OCI-LY3 (cell line): ENCODE measurements at regions not wholly inside any gene's neighbourhood (a gene's known extent, or its start where the extent isn't known, plus 50 kb on each side); places are given as distances from the start of the nearest gene placed in this dataset.
"Not testable (repeated sequence)": the region's sequence is repeated elsewhere in the genome, so short reads cannot be mapped to it uniquely, and the experiment has no call there.

Experiments
- H2AFZ ChIP-seq: fragments of 200-600, 300-600 bp; shearing (Covaris generic); 2 replicates; pipeline ENCODE4 v1.6.0; 2014; ENCODE audit warnings: antibody characterized with exemption, low read depth, low read length
- H3K27ac ChIP-seq: fragments of 200-600, 300-600 bp; sonication (generic); 2 replicates; pipeline ENCODE4 v1.5.1; 2014; ENCODE audit warnings: mild to moderate bottlenecking, low read length, moderate library complexity, mixed read lengths
- H3K27me3 ChIP-seq: fragments of 200-600, 300-600 bp; sonication (generic); 2 replicates; pipeline ENCODE4 v1.6.1; 2014; ENCODE audit warnings: low read depth, low read length, mixed read lengths
- H3K36me3 ChIP-seq: fragments of 200-600, 300-600 bp; sonication (generic); replicated peaks from 2 replicates; pipeline ENCODE3; 2014; ENCODE audit warnings: low read depth, low read length, mixed read lengths
- H3K4me1 ChIP-seq: fragments of 300-600, 200-600 bp; sonication (generic); 2 replicates; pipeline ENCODE4 v1.6.1; 2014; ENCODE audit warnings: low read length, mixed read lengths
- H3K4me2 ChIP-seq: fragments of 200-600, 300-600 bp; sonication (generic); 2 replicates; pipeline ENCODE4 v1.6.1; 2014; ENCODE audit warnings: low read length, mixed read lengths
- H3K4me3 ChIP-seq: fragments of 300-600, 200-600 bp; sonication (generic); 2 replicates; pipeline ENCODE4 v1.5.1; 2014; ENCODE audit warnings: antibody characterized with exemption, mild to moderate bottlenecking, low read length, moderate library complexity
- H3K79me2 ChIP-seq: fragments of 300-600, 200-600 bp; shearing (Covaris generic); 2 replicates; pipeline ENCODE4 v1.6.1; 2014; ENCODE audit warnings: mild to moderate bottlenecking, low read length, mixed read lengths
- H3K9ac ChIP-seq: fragments of 300-600, 200-600 bp; shearing (Covaris generic); 2 replicates; pipeline ENCODE4 v1.6.0; 2014; ENCODE audit warnings: mild to moderate bottlenecking, low read length, moderate library complexity
- H3K9me3 ChIP-seq: fragments of 200-600, 300-600 bp; shearing (Covaris generic); 2 replicates; pipeline ENCODE4 v1.6.1; 2014; ENCODE audit warnings: low read length, mixed read lengths; ENCODE audit not compliant: insufficient read depth
- H4K20me1 ChIP-seq: fragments of 200-600, 300-600 bp; sonication (generic); 2 replicates; pipeline ENCODE4 v1.6.1; 2016; ENCODE audit warnings: low read length, mixed read lengths; ENCODE audit not compliant: insufficient read depth
- CTCF ChIP-seq: fragments of 200-600, 300-600 bp; sonication (generic); IDR thresholded peaks from 2 replicates; pipeline ENCODE4 v1.5.1; 2014; ENCODE audit warnings: antibody characterized with exemption, low read length, low read depth
- EZH2phosphoT487 ChIP-seq: fragments of 200-600 bp; shearing (Covaris generic); IDR thresholded peaks from 2 replicates; pipeline ENCODE4 v1.6.1; 2018; ENCODE audit warnings: antibody characterized with exemption, mixed run types, low read depth

- Histone ChIP-seq H3K4me3 (no peak overlapping the region), H3K9me3 (no peaks in the 10 kb centered on the region), H3K4me2 (no peak overlapping the region), H3K79me2 (no peaks in the 10 kb centered on the region), H3K27ac (no peak overlapping the region), H3K36me3 (no peaks in the 10 kb centered on the region), H2AFZ (no peak overlapping the region), H3K4me1 (no peaks in the 10 kb centered on the region), H3K27me3 (no peaks in the 10 kb centered on the region), H4K20me1 (no peaks in the 10 kb centered on the region), H3K9ac (no peak overlapping the region)
- TF ChIP-seq EZH2phosphoT487 = no peak
- no peak for TF ChIP-seq CTCF
Observed at GRCh38 chr5:42306287-42306686, 117.0 kb upstream of the GHR start.

- no peaks in the 10 kb centered on the region for H3K36me3 ChIP-seq
- no peak overlapping the region for H3K27ac ChIP-seq
- H3K4me1 ChIP-seq = no peaks in the 10 kb centered on the region
- no peaks in the 10 kb centered on the region for H3K79me2 ChIP-seq
- H2AFZ ChIP-seq = no peak overlapping the region
- H3K9ac ChIP-seq = no peak overlapping the region
- no peak overlapping the region for H3K4me3 ChIP-seq
- TF ChIP-seq EZH2phosphoT487 (no peak), CTCF (no peak)
- no peaks in the 10 kb centered on the region for H3K9me3 ChIP-seq
- H3K27me3 ChIP-seq = no peaks in the 10 kb centered on the region
- no peak overlapping the region for H3K4me2 ChIP-seq
- no peaks in the 10 kb centered on the region for H4K20me1 ChIP-seq
Observed at GRCh38 chr5:42309865-42310264, 113.4 kb upstream of the GHR start.

DNA sequence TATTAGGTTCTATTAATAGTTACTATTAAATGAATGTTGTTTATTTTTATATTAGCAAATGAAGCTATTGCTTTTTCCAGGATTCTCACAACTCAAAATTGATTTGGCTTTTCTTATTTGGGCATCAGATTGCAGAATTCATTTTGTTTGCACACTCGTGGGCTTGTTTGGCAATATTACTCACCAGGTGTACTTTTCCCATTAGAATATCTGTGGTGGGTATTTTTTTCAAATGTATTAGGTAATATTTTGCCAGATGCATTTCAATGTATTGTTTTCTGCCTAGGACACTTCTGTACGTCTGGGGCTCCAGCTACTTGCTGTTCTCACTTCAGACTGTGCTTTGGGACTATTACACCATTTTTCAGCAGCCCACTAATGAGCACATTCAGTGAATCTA is 108.0 kb upstream of the GHR start:
- H3K4me3 ChIP-seq = no peak overlapping the region
- H3K4me2 ChIP-seq = no peak overlapping the region
- no peak overlapping the region for H3K9ac ChIP-seq
- no peak overlapping the region for H3K27ac ChIP-seq
- no peaks in the 10 kb centered on the region for H3K9me3 ChIP-seq
- no peaks in the 10 kb centered on the region for H3K27me3 ChIP-seq
- no peak for TF ChIP-seq CTCF
- TF ChIP-seq EZH2phosphoT487 = no peak
- H4K20me1 ChIP-seq = no peaks in the 10 kb centered on the region
- no peaks in the 10 kb centered on the region for H3K79me2 ChIP-seq
- no peaks in the 10 kb centered on the region for H3K36me3 ChIP-seq
- H2AFZ ChIP-seq = no peak overlapping the region
- no peaks in the 10 kb centered on the region for H3K4me1 ChIP-seq

DNA sequence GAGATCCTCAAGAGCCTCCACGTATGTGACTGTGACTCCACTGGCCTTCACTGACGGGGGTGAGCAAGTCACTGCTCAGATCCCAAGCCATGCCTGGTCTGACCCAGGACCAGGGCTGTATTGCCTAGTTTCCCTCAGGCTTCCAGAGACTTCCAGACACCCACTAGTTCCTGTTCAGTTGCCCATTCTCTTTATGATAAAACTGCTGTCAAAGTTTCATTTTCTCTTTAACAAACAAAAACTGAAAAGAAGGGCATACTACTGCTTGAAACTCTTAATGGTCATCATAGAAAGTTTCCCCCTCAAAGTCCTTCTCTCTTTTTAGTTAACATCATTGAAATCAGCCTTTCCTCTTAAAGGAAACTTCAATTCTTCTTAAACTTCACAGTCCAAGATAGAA is 105.7 kb upstream of the GHR start:
- no peaks in the 10 kb centered on the region for H3K79me2 ChIP-seq
- TF ChIP-seq EZH2phosphoT487 = no peak
- no peak for TF ChIP-seq CTCF
- H3K9ac ChIP-seq = no peak overlapping the region
- no peaks in the 10 kb centered on the region for H3K9me3 ChIP-seq
- H3K27ac ChIP-seq = no peak overlapping the region
- H3K4me1 ChIP-seq = no peaks in the 10 kb centered on the region
- no peak overlapping the region for H3K4me3 ChIP-seq
- no peaks in the 10 kb centered on the region for H3K27me3 ChIP-seq
- H4K20me1 ChIP-seq = no peaks in the 10 kb centered on the region
- no peak overlapping the region for H3K4me2 ChIP-seq
- no peaks in the 10 kb centered on the region for H3K36me3 ChIP-seq
- H2AFZ ChIP-seq = no peak overlapping the region

GRCh38 chr5:42319546-42319945 is 103.7 kb upstream of the GHR start:
- H3K27ac ChIP-seq, H3K9me3 ChIP-seq, H2AFZ ChIP-seq: not testable (repeated sequence)

More at GRCh38 chr5:42319546-42319945, 103.7 kb upstream of the GHR start:
- H3K4me2 ChIP-seq, H3K9ac ChIP-seq, H3K79me2 ChIP-seq, H4K20me1 ChIP-seq, H3K4me3 ChIP-seq, H3K4me1 ChIP-seq, H3K36me3 ChIP-seq, H3K27me3 ChIP-seq: not testable (repeated sequence)
